HepG2 (cell line): ENCODE measurements at regions not wholly inside any gene's neighbourhood (a gene's known extent, or its start where the extent isn't known, plus 50 kb on each side); places are given as distances from the start of the nearest gene placed in this dataset.

Experiments
- ATAC-seq: fragments of 200-7000 bp; cut with Tn5 transposase; 3 replicates; pipeline ENCODE4 v1.9.1; 2020; ENCODE audit warnings: mild to moderate bottlenecking, moderate library complexity
- BruUV-seq: library from RNA; stranded (reverse); fragments of 400-500 nt; replicated peaks from 2 replicates; lab custom pipeline; 2021; lab: Mats Ljungman, UMichigan
- CTCF ChIA-PET: fragments of 300-600 bp; formaldehyde crosslinking; extraction: SDS; loops from one replicate; lab custom pipeline; 2021; ENCODE audit warnings: low total read pairs, inconsistent platforms, low intra/inter-chr PET ratio; lab: Yijun Ruan, JAX
- POLR2A ChIA-PET: fragments of 350-600 bp; sonication (Branson Sonifier 250); formaldehyde crosslinking; loops from one replicate; lab custom pipeline; 2020; ENCODE audit warnings: antibody characterized with exemption, inconsistent platforms; lab: Yijun Ruan, JAX
- DNase-seq: peaks from one replicate; pipeline ENCODE4 v3.0.0-alpha.2; 2015; ENCODE audit warnings: low spot score
- FAIRE-seq: peaks from 3 replicates; lab custom pipeline; 2011; peaks lifted over from hg19 to GRCh38; lab: Jason Lieb, UNC
- H2AFZ ChIP-seq: one replicate; pipeline ENCODE4 v1.6.1; 2011; ENCODE audit warnings: low read length, inconsistent platforms
- H3K27ac ChIP-seq: fragments of 300-600 bp; 3 replicates; pipeline ENCODE4 v1.8.0; 2011; ENCODE audit warnings: mixed run types, mild to moderate bottlenecking, mixed read lengths, low read length, inconsistent platforms; ENCODE audit not compliant: insufficient read depth; ENCODE audit errors: extremely low read length
- H3K27me3 ChIP-seq, 2 experiments: fragments of 200-600 bp in 1 of 2; 2 replicates in 1 of 2; 3 replicates in 1 of 2; pipeline versions ENCODE4 v1.6.0 to v1.8.0; 2011; ENCODE audit warnings: low read length in 2 of 2, mild to moderate bottlenecking in 2 of 2, moderate library complexity in 2 of 2, inconsistent platforms in 1 of 2; ENCODE audit not compliant: insufficient read depth in 2 of 2, control insufficient read depth in 1 of 2
- H3K36me3 ChIP-seq, 2 experiments: fragments of 200-600 bp in 1 of 2; replicated peaks in 1 of 2; 2 replicates in 1 of 2; 3 replicates in 1 of 2; pipeline versions ENCODE4 v1.5.1 to v1.8.0; 2011; ENCODE audit warnings: low read length in 2 of 2, inconsistent platforms in 1 of 2; ENCODE audit not compliant: insufficient read depth in 2 of 2, control insufficient read depth in 1 of 2
- H3K4me1 ChIP-seq: 2 replicates; pipeline ENCODE4 v1.5.1; 2012; ENCODE audit warnings: low read length, inconsistent platforms; ENCODE audit not compliant: insufficient read depth
- H3K4me2 ChIP-seq: 2 replicates; pipeline ENCODE4 v1.6.0; 2011; ENCODE audit warnings: low read depth, low read length, inconsistent platforms
- H3K4me3 ChIP-seq, 3 experiments: fragments of 200-600 bp in 1 of 3; sonication (generic), shearing (Covaris generic) in 1 of 3; replicated peaks in 1 of 3; 2 replicates each; pipeline ENCODE4 v1.5.1; 2011 to 2016; ENCODE audit warnings: low read length in 3 of 3, inconsistent platforms in 2 of 3, low read depth in 2 of 3, mild to moderate bottlenecking in 2 of 3, control low read depth in 1 of 3, mixed read lengths in 1 of 3; ENCODE audit not compliant: insufficient read depth in 1 of 3
- H3K79me2 ChIP-seq: one replicate; pipeline ENCODE4 v1.6.1; 2011; ENCODE audit warnings: low read length, inconsistent platforms; ENCODE audit not compliant: insufficient read depth
- H3K9ac ChIP-seq: 2 replicates; pipeline ENCODE4 v1.6.0; 2011; ENCODE audit warnings: mild to moderate bottlenecking, low read depth, low read length, inconsistent platforms; ENCODE audit not compliant: insufficient read depth
- H3K9me3 ChIP-seq: 2 replicates; pipeline ENCODE4 v1.5.1; 2012; ENCODE audit warnings: mild to moderate bottlenecking, low read length
- H4K20me1 ChIP-seq: 2 replicates; pipeline ENCODE4 v1.6.0; 2011; ENCODE audit warnings: inconsistent platforms, mild to moderate bottlenecking, low read length, moderate library complexity; ENCODE audit not compliant: insufficient read depth
- GMEB2 ChIP-seq: IDR thresholded peaks from 2 replicates; pipeline ENCODE4 v1.6.1; 2016; ENCODE audit warnings: missing biosample characterization, missing genetic modification reagents, low read depth
- GTF3A ChIP-seq: sonication (generic); formaldehyde crosslinking; conservative IDR thresholded peaks from 2 replicates; pipeline ENCODE4 v1.4.0; 2020; ENCODE audit warnings: mild to moderate bottlenecking, missing genetic modification reagents
- KAT7 ChIP-seq: IDR thresholded peaks from 2 replicates; pipeline ENCODE4 v1.6.1; 2018; ENCODE audit warnings: borderline replicate concordance, missing compliant biosample characterization
- MIER3 ChIP-seq: IDR thresholded peaks from 2 replicates; pipeline ENCODE4 v1.6.1; 2016; ENCODE audit warnings: missing compliant biosample characterization, borderline replicate concordance
- RFXAP ChIP-seq: sonication (generic); formaldehyde crosslinking; IDR thresholded peaks from 2 replicates; pipeline ENCODE4 v1.4.0; 2020; ENCODE audit warnings: missing genetic modification reagents, borderline replicate concordance
- RXRA ChIP-seq: sonication (generic); formaldehyde crosslinking; IDR thresholded peaks from 2 replicates; pipeline ENCODE4 v1.5.1; 2020; ENCODE audit warnings: missing genetic modification reagents
- SETDB1 ChIP-seq: sonication (generic); formaldehyde crosslinking; IDR thresholded peaks from 2 replicates; pipeline ENCODE4 v1.5.1; 2020; ENCODE audit warnings: missing genetic modification reagents, mild to moderate bottlenecking, borderline replicate concordance
- SNAI1 ChIP-seq: sonication (generic); formaldehyde crosslinking; IDR thresholded peaks from 2 replicates; pipeline ENCODE4 v1.5.0; 2020; ENCODE audit warnings: mild to moderate bottlenecking, missing genetic modification reagents, borderline replicate concordance
- TFDP2 ChIP-seq: sonication (generic); formaldehyde crosslinking; IDR thresholded peaks from 2 replicates; pipeline ENCODE4 v1.4.0; 2020; ENCODE audit warnings: missing genetic modification reagents
- TIGD3 ChIP-seq: sonication (generic); formaldehyde crosslinking; IDR thresholded peaks from 2 replicates; pipeline ENCODE4 v1.5.1; 2020; ENCODE audit warnings: mild to moderate bottlenecking, missing genetic modification reagents, borderline replicate concordance
- YEATS2 ChIP-seq: sonication (generic); formaldehyde crosslinking; IDR thresholded peaks from 2 replicates; pipeline ENCODE4 v1.4.0; 2020; ENCODE audit warnings: missing genetic modification reagents, borderline replicate concordance
- ZNF234 ChIP-seq: sonication (generic); formaldehyde crosslinking; conservative IDR thresholded peaks from 2 replicates; pipeline ENCODE4 v1.5.1; 2020; ENCODE audit warnings: mild to moderate bottlenecking, missing genetic modification reagents
- ZNF263 ChIP-seq: sonication (generic); formaldehyde crosslinking; IDR thresholded peaks from 2 replicates; pipeline ENCODE4 v1.4.0; 2020; ENCODE audit warnings: missing genetic modification reagents
- ZNF274 ChIP-seq: sonication (generic); formaldehyde crosslinking; IDR thresholded peaks from 2 replicates; pipeline ENCODE4 v1.5.1; 2020; ENCODE audit warnings: mild to moderate bottlenecking, missing genetic modification reagents
- ZNF333 ChIP-seq: sonication (generic); formaldehyde crosslinking; IDR thresholded peaks from 2 replicates; pipeline ENCODE4 v1.4.0; 2020; ENCODE audit warnings: mild to moderate bottlenecking, missing genetic modification reagents, borderline replicate concordance
- ZNF414 ChIP-seq: sonication (generic); formaldehyde crosslinking; IDR thresholded peaks from 2 replicates; pipeline ENCODE4 v1.5.0; 2020; ENCODE audit warnings: missing genetic modification reagents
- ZNF446 ChIP-seq: sonication (generic); formaldehyde crosslinking; IDR thresholded peaks from 2 replicates; pipeline ENCODE4 v1.5.0; 2020; ENCODE audit warnings: mild to moderate bottlenecking, missing genetic modification reagents
- ZNF563 ChIP-seq: sonication (generic); formaldehyde crosslinking; IDR thresholded peaks from 2 replicates; pipeline ENCODE4 v1.8.0; 2022; ENCODE audit warnings: mild to moderate bottlenecking, moderate library complexity, missing genetic modification reagents
- ZNF672 ChIP-seq: sonication (generic); formaldehyde crosslinking; IDR thresholded peaks from 2 replicates; pipeline ENCODE4 v1.8.1; 2022; ENCODE audit warnings: missing genetic modification reagents
- ZNF749 ChIP-seq: sonication (generic); formaldehyde crosslinking; IDR thresholded peaks from 2 replicates; pipeline ENCODE4 v1.8.0; 2022; ENCODE audit warnings: mild to moderate bottlenecking, missing genetic modification reagents, moderate library complexity, borderline replicate concordance
- ZNF816 ChIP-seq: sonication (generic); formaldehyde crosslinking; IDR thresholded peaks from 2 replicates; pipeline ENCODE4 v1.8.0; 2022; ENCODE audit warnings: missing genetic modification reagents, mild to moderate bottlenecking, borderline replicate concordance
- ZNF83 ChIP-seq: sonication (generic); formaldehyde crosslinking; IDR thresholded peaks from 2 replicates; pipeline ENCODE4 v1.4.0; 2020; ENCODE audit warnings: missing genetic modification reagents, mild to moderate bottlenecking, borderline replicate concordance
- WGBS: methylation state at CpG from one replicate; pipeline ENCODE4 v1.1.6; 2017; ENCODE audit warnings: low lambda C conversion rate; 5-methylcytosine and 5-hydroxymethylcytosine counted together
- in situ Hi-C: cut with HindIII; loops from 2 replicates; pipeline ENCODE4 v1.10.0; 2017; ENCODE audit warnings: low pct_unique_long_range_greater_than_20kb; ENCODE audit not compliant: extremely low pct_ligation_motif_present
- intact Hi-C: fragments of 100-400 bp; cut with micrococcal nuclease; formaldehyde crosslinking; loops from one replicate; pipeline ENCODE4 v1.10.0; 2022; ENCODE audit not compliant: unreplicated experiment

- no peak for TF ChIP-seq YEATS2
- no peak for TF ChIP-seq ZNF234
- TF ChIP-seq KAT7 (CRISPR knock-in tag): no peak
- TF ChIP-seq ZNF333 (CRISPR knock-in tag): no peak
- no peak for TF ChIP-seq ZNF563 (CRISPR knock-in tag)
- no peak for TF ChIP-seq GTF3A (CRISPR knock-in tag)
- TF ChIP-seq MIER3 (CRISPR knock-in tag): no peak
Observed at GRCh38 chr4:54898056-54898562, 227.3 kb downstream of the KDR start (continued).

GRCh38 chr4:54897590-54897989, 227.8 kb downstream of the KDR start:
- intact Hi-C loops (loop anchor here (10.0 kb wide), 1 partner anchor 1703 kb away; no protein-coding TSS in a partner anchor), in situ Hi-C loops (no loop called here)
- H3K36me3 ChIP-seq: no peaks in the 10 kb centered on the region
- FAIRE-seq (no peak), ATAC-seq (no peak), DNase-seq (no peak)
- H3K9me3 ChIP-seq: no peaks in the 10 kb centered on the region
- CTCF ChIA-PET: no interaction called here
- 12% methylated on average over 1 of the region's 1 CpG for WGBS
- H3K4me1 ChIP-seq: no peaks in the 10 kb centered on the region
- no peak overlapping the region for H3K27ac ChIP-seq
- POLR2A ChIA-PET: no interaction called here
- H3K9ac ChIP-seq: no peak overlapping the region
- BruUV-seq: no TSS peak
- no peaks in the 10 kb centered on the region for H4K20me1 ChIP-seq
- no peak overlapping the region for H3K4me3 ChIP-seq
- no peaks in the 10 kb centered on the region for H3K27me3 ChIP-seq
- no peaks in the 10 kb centered on the region for H3K79me2 ChIP-seq
- H2AFZ ChIP-seq: no peak overlapping the region
- no peak overlapping the region for H3K4me2 ChIP-seq
- TF ChIP-seq SNAI1 (CRISPR knock-in tag) (no peak), ZNF749 (CRISPR knock-in tag) (no peak), ZNF672 (CRISPR knock-in tag) (no peak), ZNF263 (CRISPR knock-in tag) (no peak), ZNF83 (no peak), RXRA (CRISPR knock-in tag) (no peak), ZNF274 (CRISPR knock-in tag) (no peak), ZNF414 (CRISPR knock-in tag) (no peak), TIGD3 (CRISPR knock-in tag) (no peak), GMEB2 (CRISPR knock-in tag) (no peak), TFDP2 (CRISPR knock-in tag) (no peak), ZNF816 (CRISPR knock-in tag) (no peak), RFXAP (CRISPR knock-in tag) (no peak), SETDB1 (CRISPR knock-in tag) (no peak), ZNF446 (no peak)
